HFF-Myc (cell line): ENCODE measurements at regions not wholly inside any gene's neighbourhood (a gene's known extent, or its start where the extent isn't known, plus 50 kb on each side); places are given as distances from the start of the nearest gene placed in this dataset.

Experiments
- DNase-seq: peaks from one replicate; pipeline ENCODE4 v3.0.0-alpha.2; 2011; ENCODE audit warnings: low read depth; ENCODE audit errors: extremely low read depth
- H3K4me3 ChIP-seq: replicated peaks from 2 replicates; pipeline ENCODE4 v1.5.1; 2011; ENCODE audit warnings: low read depth, mild to moderate bottlenecking, control low read depth, low read length
- TF ChIP-seq, protein P1 (sequence below): IDR thresholded peaks from 2 replicates; pipeline ENCODE4 v1.5.1; 2012; ENCODE audit warnings: mild to moderate bottlenecking, low read depth, low read length, control low read depth; ENCODE audit errors: missing control alignments

DNA sequence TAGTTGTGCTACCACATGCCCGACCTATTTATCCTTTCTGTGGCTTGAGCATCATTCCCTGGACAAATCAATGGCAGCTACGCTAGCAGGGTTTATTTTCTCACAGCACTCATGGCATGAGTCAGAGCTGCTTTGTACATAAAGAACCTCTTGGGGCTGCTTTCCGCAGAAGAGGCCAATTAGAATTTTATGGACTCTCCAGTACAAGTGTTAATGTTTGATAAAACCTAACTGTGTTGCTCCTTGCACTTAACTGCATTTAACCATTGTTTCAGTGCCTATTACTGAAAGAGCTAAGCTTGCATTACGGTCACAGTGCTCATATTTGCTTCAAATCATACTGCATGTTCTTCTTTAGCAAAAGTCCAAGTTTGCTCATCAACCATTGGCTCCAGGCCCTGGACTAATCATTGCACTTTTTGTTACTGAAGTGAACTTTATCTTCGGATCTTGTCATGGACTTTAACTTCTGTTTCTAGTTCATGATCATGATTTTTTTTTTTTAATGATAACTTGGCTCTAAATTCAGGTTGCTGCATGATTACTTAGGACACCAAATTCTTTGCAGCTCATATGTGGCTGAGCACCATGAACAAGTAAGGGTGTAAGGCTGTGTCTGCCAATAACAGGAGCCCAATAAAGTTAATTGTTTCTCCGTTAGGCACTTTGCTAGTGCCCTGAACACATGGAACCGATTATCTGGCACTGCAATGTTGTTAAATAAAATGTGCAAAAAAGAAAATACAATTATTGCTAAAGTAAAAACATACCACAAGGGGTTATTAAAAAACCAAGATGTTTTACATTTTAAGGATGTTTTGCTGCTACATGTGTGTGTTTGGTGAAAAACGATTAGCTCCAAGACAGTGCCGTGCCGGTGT, 492.2 kb downstream of the KCNJ2 start:
- no peak for DNase-seq
- no peak overlapping the region for H3K4me3 ChIP-seq
- TF ChIP-seq, protein P1, sequence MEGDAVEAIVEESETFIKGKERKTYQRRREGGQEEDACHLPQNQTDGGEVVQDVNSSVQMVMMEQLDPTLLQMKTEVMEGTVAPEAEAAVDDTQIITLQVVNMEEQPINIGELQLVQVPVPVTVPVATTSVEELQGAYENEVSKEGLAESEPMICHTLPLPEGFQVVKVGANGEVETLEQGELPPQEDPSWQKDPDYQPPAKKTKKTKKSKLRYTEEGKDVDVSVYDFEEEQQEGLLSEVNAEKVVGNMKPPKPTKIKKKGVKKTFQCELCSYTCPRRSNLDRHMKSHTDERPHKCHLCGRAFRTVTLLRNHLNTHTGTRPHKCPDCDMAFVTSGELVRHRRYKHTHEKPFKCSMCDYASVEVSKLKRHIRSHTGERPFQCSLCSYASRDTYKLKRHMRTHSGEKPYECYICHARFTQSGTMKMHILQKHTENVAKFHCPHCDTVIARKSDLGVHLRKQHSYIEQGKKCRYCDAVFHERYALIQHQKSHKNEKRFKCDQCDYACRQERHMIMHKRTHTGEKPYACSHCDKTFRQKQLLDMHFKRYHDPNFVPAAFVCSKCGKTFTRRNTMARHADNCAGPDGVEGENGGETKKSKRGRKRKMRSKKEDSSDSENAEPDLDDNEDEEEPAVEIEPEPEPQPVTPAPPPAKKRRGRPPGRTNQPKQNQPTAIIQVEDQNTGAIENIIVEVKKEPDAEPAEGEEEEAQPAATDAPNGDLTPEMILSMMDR: no peak

DNA sequence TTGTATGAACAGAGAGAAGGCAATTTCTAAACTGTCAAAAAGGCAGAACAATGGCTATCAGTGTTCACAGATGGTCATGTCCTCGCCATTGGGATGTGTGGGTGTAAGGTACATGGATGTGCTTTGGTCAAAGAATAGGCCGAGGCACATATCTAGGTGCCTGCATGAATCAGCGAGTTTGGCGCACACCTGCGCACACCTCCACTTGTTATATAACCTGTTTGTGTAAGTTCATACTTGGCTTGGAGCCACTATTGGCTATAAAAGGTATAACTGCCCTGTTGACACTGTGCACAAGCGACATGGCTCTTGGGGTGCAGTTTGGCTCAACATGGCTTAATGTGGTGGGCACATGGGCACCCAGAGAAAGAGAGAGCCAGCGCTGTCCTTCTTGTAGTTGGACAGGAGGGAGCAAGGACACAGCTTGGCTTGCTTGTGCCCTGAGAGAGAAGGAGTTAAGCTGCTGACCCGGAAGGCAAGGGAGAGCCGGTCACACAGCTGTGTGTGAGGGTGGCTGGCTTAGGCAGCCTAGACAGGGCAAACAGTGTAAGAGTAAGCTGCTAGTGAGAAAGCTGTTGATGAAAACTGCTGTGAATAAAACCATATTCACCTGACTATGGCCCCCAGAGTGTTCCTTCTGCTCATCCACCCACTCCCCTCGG, 499.1 kb downstream of the KCNJ2 start:
- TF ChIP-seq, protein P1: no peak
- no peak for DNase-seq
- no peak overlapping the region for H3K4me3 ChIP-seq

DNA sequence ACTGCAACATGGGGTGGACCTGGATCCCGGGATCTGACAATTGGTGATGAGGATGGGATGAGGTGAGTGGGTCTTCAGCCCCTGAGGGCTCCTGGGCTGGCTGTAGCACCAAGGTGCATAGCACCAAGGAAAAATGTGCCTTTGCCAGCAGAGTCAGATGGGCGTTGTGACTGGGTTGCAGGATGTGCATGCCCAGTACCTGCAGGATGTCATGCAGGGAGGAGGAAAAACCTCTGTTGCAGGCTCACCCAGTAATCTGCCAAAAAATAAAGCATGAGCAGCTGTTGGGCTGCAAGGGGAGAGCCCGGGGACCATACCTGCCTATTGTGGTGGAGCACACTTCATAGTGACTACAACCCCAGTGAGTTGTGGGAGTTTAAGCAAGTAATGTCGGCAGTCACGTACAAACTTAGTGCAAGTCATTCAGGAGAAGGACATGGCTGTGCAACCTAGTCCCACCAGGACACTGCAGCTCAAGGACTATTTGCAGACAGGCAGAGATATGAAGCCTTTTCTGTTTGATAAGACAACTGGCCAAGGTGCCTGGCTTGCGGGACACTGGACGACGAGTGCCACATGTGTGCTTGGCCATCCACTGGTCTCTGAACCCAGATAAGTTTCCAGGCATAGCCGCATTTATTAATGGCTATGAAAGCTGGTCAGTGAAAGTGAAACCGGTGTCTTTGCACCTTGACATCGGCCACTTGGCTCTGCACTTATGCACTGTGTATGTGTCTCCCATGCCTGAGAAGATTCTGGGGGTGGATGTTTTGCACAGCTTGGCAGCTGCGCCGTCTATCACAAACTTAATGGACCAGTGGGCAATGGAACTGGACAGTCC, 499.8 kb downstream of the KCNJ2 start:
- TF ChIP-seq, protein P1: no peak
- no peak overlapping the region for H3K4me3 ChIP-seq
- DNase-seq: no peak

DNA sequence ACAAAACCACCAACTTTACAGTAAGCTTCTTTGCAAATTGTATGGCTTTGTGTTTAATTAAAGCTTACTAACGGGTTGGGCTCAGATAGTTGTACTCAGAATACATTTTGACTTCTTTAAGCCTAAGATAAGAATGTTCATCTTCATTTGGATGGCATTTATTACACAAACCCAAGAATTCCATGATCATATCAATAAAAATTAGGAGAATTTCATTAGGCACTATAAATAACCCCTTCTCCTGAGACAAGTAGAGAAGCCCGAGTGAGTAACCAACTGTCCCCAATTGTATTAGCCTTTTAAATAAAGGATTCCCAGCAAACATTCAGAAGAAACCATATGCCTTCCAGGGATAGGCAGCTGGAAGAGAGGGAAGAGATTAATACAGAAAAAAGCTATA, 504.7 kb downstream of the KCNJ2 start:
- TF ChIP-seq, protein P1: no peak
- no peak for DNase-seq
- no peak overlapping the region for H3K4me3 ChIP-seq

DNA sequence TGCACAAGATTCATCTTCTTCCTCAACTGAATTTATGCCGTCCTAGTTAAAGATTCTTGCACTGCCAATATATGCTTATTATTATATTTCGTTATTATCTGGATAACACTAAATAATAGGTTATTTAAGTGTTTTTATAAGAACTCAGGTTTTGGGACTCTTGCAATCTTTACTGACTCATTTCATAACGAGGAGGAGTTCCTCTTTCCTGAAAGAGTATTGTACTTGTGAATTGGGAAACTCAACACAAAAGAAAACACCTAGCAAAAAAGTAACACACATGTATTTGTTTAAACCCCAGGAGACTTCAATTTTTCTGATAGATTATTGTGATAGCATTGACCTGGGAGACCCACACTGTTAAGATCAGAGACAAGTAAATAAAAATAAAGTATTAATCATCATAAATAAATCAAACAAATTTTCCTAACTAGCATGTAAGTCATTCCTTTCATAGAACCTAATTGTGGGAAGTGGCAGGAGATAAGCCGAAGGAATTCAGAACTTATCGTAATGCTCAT, 505.8 kb downstream of the KCNJ2 start:
- TF ChIP-seq, protein P1: no peak
- DNase-seq: no peak
- H3K4me3 ChIP-seq: no peak overlapping the region
